ENCODE measurements at regions not wholly inside any gene's neighbourhood (a gene's known extent, or its start where the extent isn't known, plus 50 kb on each side); places are given as distances from the start of the nearest gene placed in this dataset.

GRCh38 chr4:127291316-127291715 lies 341.4 kb upstream of the INTU start:
- TF ChIP-seq ATF2 (CRISPR knock-in tag; IDR thresholded peaks at IDR 0.05; ENCODE audit: borderline replicate concordance, low read depth) (no peak), ZNF416 (CRISPR knock-in tag; IDR thresholded peaks at IDR 0.05) (no peak), CTCF (IDR thresholded peaks at IDR 0.05) (no peak), NFYB (CRISPR knock-in tag; conservative IDR thresholded peaks at IDR 0.05; ENCODE audit: low read depth) (no peak), RELA (CRISPR knock-in tag; IDR thresholded peaks at IDR 0.05; ENCODE audit: borderline replicate concordance) (no peak), ESRRA (CRISPR knock-in tag; IDR thresholded peaks at IDR 0.05; ENCODE audit: borderline replicate concordance) (no peak), SP1 (CRISPR knock-in tag; conservative IDR thresholded peaks at IDR 0.05) (no peak)
